ENCODE measurements at regions not wholly inside any gene's neighbourhood (a gene's known extent, or its start where the extent isn't known, plus 50 kb on each side); places are given as distances from the start of the nearest gene placed in this dataset.

DNA sequence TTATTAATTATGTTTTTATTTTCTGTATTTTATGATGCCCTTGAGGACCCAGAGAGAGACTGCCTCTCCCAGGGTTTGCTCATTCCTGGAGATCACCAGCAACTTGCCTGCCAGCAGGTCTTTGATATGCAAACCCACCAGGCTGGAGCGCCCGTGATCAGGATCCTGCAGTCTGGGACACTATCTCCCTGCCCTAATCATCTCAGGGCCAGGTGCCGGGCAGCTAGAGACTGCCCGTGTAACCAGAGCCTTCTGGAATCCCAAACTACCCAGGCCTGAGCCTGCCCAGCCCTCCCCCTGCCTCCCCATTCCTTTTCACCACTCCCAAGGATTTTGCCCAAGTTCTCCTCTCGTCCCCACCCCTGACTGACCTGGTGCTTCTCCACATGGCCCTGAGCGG, 52.2 kb upstream of the B3GAT1 start:
- H3F3A ChIP-seq (ENCODE audit: low read depth): no peaks in the 10 kb centered on the region
- H3K36me3 ChIP-seq (ENCODE audit: insufficient read depth, low read length): no peaks in the 10 kb centered on the region
- no peak overlapping the region for H3K4me3 ChIP-seq (ENCODE audit: low read length, poor library complexity, severe bottlenecking)
- H2AFZ ChIP-seq (ENCODE audit: low read length): no peak overlapping the region
- no peaks in the 10 kb centered on the region for H3K9me2 ChIP-seq (replicated peaks; ENCODE audit: low read depth, low read length)
- no peaks in the 10 kb centered on the region for H4K20me1 ChIP-seq (ENCODE audit: insufficient read depth, low read length, poor library complexity, severe bottlenecking)
- H3K9me3 ChIP-seq (ENCODE audit: insufficient read depth, low read depth, low read length): peaks cover 27% of the 10 kb centered on the region
- no peak overlapping the region for H3K9ac ChIP-seq (ENCODE audit: low read depth, low read length, poor library complexity, severe bottlenecking)
- no peaks in the 10 kb centered on the region for H3K79me2 ChIP-seq (ENCODE audit: insufficient read depth, low read length)
- no peaks in the 10 kb centered on the region for H3K4me1 ChIP-seq (ENCODE audit: insufficient read depth, low read length, poor library complexity, severe bottlenecking)
- H3K4me2 ChIP-seq (ENCODE audit: low read depth, low read length, poor library complexity, severe bottlenecking): no peak overlapping the region
- TF ChIP-seq EZH2phosphoT487 (IDR thresholded peaks at IDR 0.05; ENCODE audit: borderline replicate concordance): no peak
- TF ChIP-seq, protein P1, sequence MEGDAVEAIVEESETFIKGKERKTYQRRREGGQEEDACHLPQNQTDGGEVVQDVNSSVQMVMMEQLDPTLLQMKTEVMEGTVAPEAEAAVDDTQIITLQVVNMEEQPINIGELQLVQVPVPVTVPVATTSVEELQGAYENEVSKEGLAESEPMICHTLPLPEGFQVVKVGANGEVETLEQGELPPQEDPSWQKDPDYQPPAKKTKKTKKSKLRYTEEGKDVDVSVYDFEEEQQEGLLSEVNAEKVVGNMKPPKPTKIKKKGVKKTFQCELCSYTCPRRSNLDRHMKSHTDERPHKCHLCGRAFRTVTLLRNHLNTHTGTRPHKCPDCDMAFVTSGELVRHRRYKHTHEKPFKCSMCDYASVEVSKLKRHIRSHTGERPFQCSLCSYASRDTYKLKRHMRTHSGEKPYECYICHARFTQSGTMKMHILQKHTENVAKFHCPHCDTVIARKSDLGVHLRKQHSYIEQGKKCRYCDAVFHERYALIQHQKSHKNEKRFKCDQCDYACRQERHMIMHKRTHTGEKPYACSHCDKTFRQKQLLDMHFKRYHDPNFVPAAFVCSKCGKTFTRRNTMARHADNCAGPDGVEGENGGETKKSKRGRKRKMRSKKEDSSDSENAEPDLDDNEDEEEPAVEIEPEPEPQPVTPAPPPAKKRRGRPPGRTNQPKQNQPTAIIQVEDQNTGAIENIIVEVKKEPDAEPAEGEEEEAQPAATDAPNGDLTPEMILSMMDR (conservative IDR thresholded peaks at IDR 0.05; ENCODE audit: low read length): no peak
- H3K27me3 ChIP-seq (ENCODE audit: insufficient read depth, low read length, poor library complexity, severe bottlenecking): no peaks in the 10 kb centered on the region

DNA sequence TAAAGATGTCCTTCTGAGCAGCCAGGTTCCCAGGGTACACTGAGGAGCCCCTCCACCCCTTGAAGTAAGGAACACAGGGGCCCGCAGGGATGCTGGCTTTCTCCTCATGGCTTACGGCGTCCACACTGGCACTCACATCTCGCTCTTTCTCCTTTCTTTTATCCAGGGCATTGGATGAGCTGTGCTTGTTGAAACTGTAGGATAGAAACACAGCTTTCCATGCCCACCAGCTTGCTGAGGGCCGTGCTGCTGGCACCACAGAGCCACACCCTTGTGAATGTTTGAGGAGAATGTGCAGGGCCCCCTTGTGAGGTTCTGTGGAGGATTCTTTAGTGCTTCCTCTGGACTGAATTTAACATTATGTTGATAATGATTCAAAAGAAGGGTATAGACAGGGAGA, 51.7 kb upstream of the B3GAT1 start:
- no peaks in the 10 kb centered on the region for H3K27me3 ChIP-seq (ENCODE audit: insufficient read depth, low read length, poor library complexity, severe bottlenecking)
- no peak overlapping the region for H3K4me3 ChIP-seq (ENCODE audit: low read length, poor library complexity, severe bottlenecking)
- H3K79me2 ChIP-seq (ENCODE audit: insufficient read depth, low read length): no peaks in the 10 kb centered on the region
- no peak for TF ChIP-seq EZH2phosphoT487 (IDR thresholded peaks at IDR 0.05; ENCODE audit: borderline replicate concordance)
- TF ChIP-seq, protein P1 (conservative IDR thresholded peaks at IDR 0.05; ENCODE audit: low read length): no peak
- H3K9me3 ChIP-seq (ENCODE audit: insufficient read depth, low read depth, low read length): peaks cover 23% of the 10 kb centered on the region
- H4K20me1 ChIP-seq (ENCODE audit: insufficient read depth, low read length, poor library complexity, severe bottlenecking): no peaks in the 10 kb centered on the region
- no peak overlapping the region for H2AFZ ChIP-seq (ENCODE audit: low read length)
- H3K4me2 ChIP-seq (ENCODE audit: low read depth, low read length, poor library complexity, severe bottlenecking): no peak overlapping the region
- no peaks in the 10 kb centered on the region for H3F3A ChIP-seq (ENCODE audit: low read depth)
- H3K9me2 ChIP-seq (replicated peaks; ENCODE audit: low read depth, low read length): no peaks in the 10 kb centered on the region
- H3K4me1 ChIP-seq (ENCODE audit: insufficient read depth, low read length, poor library complexity, severe bottlenecking): no peaks in the 10 kb centered on the region
- no peaks in the 10 kb centered on the region for H3K36me3 ChIP-seq (ENCODE audit: insufficient read depth, low read length)
- H3K9ac ChIP-seq (ENCODE audit: low read depth, low read length, poor library complexity, severe bottlenecking): no peak overlapping the region

All from Loucy (cell line).